Hematopoietic multipotent progenitor cell treated with erythropoietin and hydrocortisone succinate and interleukin-3 and kit ligand, for 4 days (in vitro differentiated cells): ENCODE measurements at regions not wholly inside any gene's neighbourhood (a gene's known extent, or its start where the extent isn't known, plus 50 kb on each side); places are given as distances from the start of the nearest gene placed in this dataset.
A peak's percentile ranks its signal among the peaks of the same experiment; 100 is the strongest.

ENCODE experiments used
- DNase-seq: peaks from one replicate; pipeline ENCODE4 v3.0.0-alpha.2; 2015

GRCh38 chr12:77344651-77345050, 279.3 kb upstream of the E2F7 start:
- no peak for DNase-seq

- DNase-seq, result no peak
These were observed 277.9 kb upstream of the E2F7 start for GRCh38 chr12:77343291-77343690.

- no peak for DNase-seq
These were observed 276.9 kb upstream of the E2F7 start for GRCh38 chr12:77342253-77342652.

- no peak for DNase-seq
These were observed 274.2 kb upstream of the E2F7 start for GRCh38 chr12:77339610-77340009.

GRCh38 chr12:77337362-77337761, 272.0 kb upstream of the E2F7 start:
- no peak for DNase-seq

GRCh38 chr12:77334806-77335205, 269.4 kb upstream of the E2F7 start:
- DNase-seq, result no peak

GRCh38 chr12:77328326-77328725, 263.0 kb upstream of the E2F7 start:
- DNase-seq, result no peak

GRCh38 chr12:77325511-77326236, 260.3 kb upstream of the E2F7 start:
- DNase-seq, result peak; percentile 6

- peak; percentile 80 for DNase-seq
These were observed 259.5 kb upstream of the E2F7 start for GRCh38 chr12:77324763-77325468.

- no peak for DNase-seq
These were observed 259.0 kb upstream of the E2F7 start for GRCh38 chr12:77324416-77324762.

GRCh38 chr12:77323788-77324415, 258.5 kb upstream of the E2F7 start:
- peak; percentile 24 for DNase-seq

- no peak for DNase-seq
These were observed 253.8 kb upstream of the E2F7 start for GRCh38 chr12:77319166-77319565.

GRCh38 chr12:77315407-77315806, 250.0 kb upstream of the E2F7 start:
- no peak for DNase-seq

- no peak for DNase-seq
These were observed 249.1 kb upstream of the E2F7 start for GRCh38 chr12:77314378-77315052.

GRCh38 chr12:77308056-77308455, 242.7 kb upstream of the E2F7 start:
- DNase-seq, result no peak

GRCh38 chr12:77300811-77301210, 235.4 kb upstream of the E2F7 start:
- no peak for DNase-seq

GRCh38 chr12:77299910-77300669, 234.7 kb upstream of the E2F7 start:
- DNase-seq, result no peak

GRCh38 chr12:77299001-77299400, 233.6 kb upstream of the E2F7 start:
- DNase-seq, result no peak

- DNase-seq, result no peak
These were observed 228.6 kb upstream of the E2F7 start for GRCh38 chr12:77294016-77294415.

- no peak for DNase-seq
These were observed 209.6 kb upstream of the E2F7 start for GRCh38 chr12:77274926-77275325.

GRCh38 chr12:77273898-77274297, 208.5 kb upstream of the E2F7 start:
- DNase-seq, result no peak

GRCh38 chr12:77256956-77257355, 191.6 kb upstream of the E2F7 start:
- DNase-seq, result no peak

- DNase-seq, result no peak
These were observed 188.0 kb upstream of the E2F7 start for GRCh38 chr12:77253321-77253720.
